ENCODE measurements at regions not wholly inside any gene's neighbourhood (a gene's known extent, or its start where the extent isn't known, plus 50 kb on each side); places are given as distances from the start of the nearest gene placed in this dataset.
"Not testable (repeated sequence)": the region's sequence is repeated elsewhere in the genome, so short reads cannot be mapped to it uniquely, and the experiment has no call there.

DNA sequence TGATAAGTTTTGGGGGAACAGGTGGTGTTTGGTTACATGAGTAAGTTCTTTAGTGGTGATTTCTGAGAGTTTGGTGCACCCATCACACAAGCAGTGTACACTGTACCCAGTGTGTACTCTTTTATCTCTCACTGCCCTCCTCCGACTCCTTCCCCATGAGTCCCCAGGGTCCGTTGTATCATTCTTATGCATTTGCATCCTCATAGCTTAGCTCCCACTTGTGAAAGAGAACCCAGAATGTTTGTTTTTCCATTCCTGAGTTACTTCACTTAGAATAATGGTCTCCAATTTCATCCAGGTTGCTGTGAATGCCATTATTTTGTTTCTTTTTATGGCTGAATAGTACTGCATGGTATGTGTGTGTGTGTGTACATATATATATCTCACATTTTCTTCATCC is 295.8 kb upstream of the GRAMD2B start:
- DNase-seq (ENCODE audit: low read depth in 3 of 3) = not testable (repeated sequence)

DNA sequence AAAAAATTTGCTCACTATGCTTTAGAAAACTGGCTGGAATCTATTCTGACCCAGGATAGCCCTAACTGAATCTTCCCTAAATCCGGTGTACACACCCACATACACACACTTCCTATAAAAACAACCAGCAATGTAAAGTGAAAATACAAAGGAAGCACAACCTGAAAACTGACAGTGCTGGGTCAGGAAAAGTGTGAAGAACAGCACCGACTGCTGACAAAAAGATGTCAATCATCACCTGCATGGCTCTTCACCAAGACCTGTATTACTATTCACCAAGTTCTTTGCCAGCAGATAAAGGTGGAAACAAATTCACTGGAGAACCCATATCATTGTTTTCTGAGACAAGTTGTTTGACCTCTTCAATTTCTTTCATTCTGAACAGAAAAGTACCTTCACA is 293.8 kb upstream of the GRAMD2B start:
- DNase-seq (ENCODE audit: low read depth in 3 of 3) = no peak

DNA sequence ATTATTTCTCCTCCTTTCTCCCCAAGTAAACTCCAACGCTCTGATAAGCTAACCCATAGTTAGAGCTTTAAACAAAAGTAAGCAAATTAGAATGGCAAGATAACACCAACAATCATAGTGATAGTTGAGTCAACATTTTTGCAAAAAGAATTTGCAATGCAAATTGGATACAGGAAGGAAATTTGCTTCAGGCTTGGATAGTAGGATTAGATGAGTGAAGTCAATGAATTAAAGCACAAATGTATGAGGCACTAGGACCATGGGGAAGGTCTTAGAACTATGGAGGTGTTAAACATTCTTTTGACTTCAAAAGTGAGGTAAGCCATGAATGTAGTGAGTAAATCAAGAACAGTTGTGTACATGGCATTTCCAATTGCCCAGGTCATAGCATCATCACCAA is 289.8 kb upstream of the GRAMD2B start:
- DNase-seq (ENCODE audit: low read depth in 3 of 3) = no peak

DNA sequence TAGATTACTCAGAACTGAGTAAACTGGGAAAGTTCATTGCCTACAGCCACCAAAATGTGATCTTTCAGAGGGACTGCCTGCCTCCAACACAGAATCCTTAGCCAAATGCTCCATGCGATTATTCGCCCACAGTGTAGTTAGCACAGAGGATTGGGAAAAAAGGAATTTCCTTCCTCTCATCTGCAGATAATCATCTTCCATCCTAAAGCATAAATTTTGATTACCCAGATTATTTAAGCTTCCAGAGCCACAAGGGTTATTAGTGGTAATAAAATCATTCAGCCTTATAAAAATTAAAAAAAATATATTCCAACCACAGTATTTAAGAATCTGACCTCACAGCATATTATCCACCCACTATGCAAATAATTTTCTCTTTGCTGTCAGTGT is 285.3 kb upstream of the GRAMD2B start:
- no peak for DNase-seq (ENCODE audit: low read depth in 3 of 3)

DNA sequence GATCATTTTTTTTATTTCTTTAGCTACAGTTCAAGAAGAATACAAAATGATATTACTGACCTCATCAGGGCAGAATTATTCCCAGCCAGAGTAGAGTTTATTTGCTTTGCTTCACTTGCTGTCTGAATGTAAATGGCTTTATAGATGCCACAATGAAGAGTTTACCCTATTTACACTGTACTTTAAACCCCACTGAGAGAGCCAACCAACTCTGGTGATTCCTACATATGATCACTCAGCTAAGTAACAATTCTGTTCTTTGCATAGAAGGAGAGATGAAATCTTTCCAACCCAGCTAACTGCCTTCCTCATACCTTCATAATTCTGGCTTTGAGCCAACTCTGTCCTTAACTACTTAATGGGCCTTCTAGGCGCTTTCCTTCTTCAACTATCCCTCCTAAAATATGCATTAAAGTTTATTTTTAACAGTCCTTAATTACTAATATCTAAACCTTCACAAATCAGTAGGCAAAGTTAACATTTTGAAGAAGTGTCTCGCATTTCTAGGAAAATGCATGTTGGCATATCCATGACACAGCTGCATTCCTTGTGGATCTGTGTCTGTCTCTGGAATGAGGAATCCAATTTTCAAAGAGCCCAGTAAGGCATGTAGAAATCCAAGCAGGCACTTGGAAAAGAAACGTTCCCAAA is 284.8 kb upstream of the GRAMD2B start:
- DNase-seq (ENCODE audit: low read depth in 3 of 3) = no peak

DNA sequence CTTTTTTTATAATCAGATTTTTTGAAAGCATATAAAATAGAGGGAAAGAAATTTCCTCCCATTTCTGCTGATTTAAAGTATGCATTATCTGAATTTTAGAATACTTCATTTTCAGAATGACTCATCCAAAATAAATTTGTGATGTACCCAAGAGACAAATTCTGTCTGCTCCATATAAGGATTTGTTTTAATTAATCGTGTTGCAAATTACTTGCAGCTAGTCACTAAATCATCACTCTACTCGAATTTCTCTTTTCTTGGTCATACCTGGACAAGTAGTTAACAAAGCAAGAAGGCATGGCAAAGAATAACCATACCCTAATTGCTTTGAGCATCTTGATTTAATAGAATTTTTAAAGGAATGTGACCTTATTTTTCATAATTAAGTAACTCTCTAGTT is 284.1 kb upstream of the GRAMD2B start:
- no peak for DNase-seq (ENCODE audit: low read depth in 3 of 3)

DNA sequence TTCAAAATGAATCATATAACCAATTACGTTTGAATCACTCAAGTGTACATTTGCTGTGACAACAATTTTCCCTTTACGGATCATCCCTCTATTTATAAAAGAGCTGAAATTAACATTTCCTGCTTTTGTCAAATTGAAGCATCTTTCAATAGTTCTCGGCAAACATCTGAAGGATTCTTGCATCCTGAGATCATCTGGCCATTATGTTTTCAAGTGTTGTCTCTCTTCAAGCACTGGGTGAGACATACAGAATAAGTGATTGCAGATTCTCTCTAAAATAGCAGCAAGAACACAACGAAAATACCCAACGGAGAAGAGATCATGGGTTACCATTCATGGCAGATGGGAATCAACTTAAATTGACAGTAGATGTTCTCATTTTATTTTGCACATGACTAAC is 283.4 kb upstream of the GRAMD2B start:
- no peak for DNase-seq (ENCODE audit: low read depth in 3 of 3)

DNA sequence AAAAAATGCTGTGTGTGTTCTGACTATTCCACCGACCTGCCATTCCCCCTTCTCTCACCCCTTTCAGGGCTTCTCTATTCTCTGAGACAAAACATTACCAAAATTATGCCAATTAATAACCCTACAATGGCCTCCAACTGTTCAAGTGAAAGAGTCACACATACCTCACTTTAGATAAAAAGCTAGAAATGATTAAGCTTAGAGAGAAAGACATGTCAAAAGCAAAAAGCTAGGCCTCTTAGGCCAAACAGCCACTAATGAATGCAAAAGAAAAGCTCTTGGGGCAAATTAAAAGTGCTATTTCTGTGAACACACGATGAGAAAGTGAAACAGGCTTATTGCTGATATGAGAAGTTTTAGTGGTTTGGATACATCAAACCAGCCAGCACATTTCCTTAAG is 279.6 kb upstream of the GRAMD2B start:
- DNase-seq (ENCODE audit: low read depth in 3 of 3) = no peak

DNA sequence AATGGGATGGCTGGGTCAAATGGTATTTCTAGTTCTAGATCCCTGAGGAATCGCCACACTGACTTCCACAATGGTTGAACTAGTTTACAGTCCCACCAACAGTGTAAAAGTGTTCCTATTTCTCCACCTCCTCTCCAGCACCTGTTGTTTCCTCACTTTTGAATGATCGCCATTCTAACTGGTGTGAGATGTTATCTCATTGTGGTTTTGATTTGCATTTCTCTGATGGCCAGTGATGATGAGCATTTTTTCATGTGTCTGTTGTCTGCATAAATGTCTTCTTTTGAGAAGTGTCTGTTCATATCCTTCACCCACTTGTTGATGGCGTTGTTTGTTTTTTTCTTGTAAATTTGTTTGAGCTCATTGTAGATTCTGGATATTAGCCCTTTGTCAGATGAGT is 272.9 kb upstream of the GRAMD2B start:
- DNase-seq (ENCODE audit: low read depth in 3 of 3) = not testable (repeated sequence)

DNA sequence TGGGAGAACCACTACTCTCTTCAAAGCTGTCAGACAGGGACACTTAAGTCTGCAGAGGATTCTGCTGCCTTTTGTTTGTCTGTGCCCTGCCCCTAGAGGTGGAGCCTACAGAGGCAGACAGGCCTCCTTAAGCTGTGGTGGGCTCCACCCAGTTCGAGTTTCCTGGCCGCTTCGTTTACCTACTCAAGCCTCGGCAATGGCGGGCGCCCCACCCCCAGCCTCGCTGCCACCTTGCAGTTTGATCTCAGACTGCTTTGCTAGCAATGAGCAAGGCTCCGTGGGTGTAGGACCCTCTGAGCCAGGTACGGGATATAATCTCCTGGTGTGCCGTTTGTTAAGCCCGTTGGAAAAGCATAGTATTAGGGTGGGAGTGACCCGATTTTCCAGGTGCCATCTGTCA is 267.9 kb upstream of the GRAMD2B start:
- DNase-seq (ENCODE audit: low read depth in 3 of 3) = not testable (repeated sequence)

DNA sequence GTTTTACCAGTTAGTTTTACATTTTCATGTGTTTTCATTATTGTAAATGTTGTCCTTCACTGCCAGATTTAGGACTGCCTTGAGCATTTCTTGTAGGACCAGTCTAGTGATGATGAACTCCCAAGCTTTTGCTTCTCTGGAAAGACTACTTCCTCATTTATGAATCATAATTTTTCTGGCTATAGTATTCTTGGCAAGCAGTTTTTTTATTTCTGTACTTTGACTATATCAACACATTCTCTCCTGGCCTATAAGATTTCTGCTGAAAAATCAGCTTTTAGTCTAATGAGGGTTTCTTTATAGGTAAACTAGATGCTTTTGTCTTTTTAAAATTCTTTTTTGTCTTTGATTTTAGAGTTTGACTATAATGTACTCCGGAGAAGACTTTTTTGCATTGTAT is 256.8 kb upstream of the GRAMD2B start:
- no peak for DNase-seq (ENCODE audit: low read depth in 3 of 3)

DNA sequence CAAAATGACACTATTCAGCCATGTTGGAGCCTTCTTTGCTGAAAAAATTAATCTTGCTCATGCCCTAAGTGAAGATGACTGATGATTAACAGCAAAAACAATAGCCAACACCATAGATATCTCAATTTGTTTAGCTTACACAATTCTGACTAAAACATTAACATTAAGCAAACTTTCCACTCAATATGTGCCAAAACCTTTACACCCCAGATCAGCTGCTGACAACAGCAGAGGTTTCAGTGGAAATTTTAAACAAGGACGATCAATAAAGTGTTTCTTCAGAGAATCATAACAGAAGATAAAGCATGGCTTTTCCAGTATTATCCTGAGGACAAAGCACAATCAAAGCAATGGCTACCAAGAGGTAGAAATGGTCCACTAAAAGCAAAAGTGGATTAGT is 254.4 kb upstream of the GRAMD2B start:
- no peak for DNase-seq (ENCODE audit: low read depth in 3 of 3)

DNA sequence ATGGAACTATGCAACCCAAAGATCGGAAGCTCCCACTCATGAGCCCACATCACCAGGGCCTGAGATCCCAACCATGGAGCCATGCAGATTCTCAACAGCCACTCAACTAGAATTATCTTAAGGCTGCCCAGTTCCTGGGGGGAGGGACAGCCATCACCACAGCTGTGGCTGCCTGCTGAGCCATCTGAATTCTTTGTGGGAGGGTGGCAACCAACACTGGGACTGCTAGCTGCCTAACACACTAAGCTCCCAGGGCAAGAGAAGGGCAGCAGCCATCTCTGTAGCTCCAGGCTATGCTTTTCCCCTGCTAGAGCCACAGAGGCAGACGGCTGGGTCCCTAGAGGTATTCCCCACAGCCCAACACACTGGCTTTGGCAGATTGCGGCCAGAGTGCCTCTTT is 251.3 kb upstream of the GRAMD2B start:
- DNase-seq (ENCODE audit: low read depth in 3 of 3) = no peak

DNA sequence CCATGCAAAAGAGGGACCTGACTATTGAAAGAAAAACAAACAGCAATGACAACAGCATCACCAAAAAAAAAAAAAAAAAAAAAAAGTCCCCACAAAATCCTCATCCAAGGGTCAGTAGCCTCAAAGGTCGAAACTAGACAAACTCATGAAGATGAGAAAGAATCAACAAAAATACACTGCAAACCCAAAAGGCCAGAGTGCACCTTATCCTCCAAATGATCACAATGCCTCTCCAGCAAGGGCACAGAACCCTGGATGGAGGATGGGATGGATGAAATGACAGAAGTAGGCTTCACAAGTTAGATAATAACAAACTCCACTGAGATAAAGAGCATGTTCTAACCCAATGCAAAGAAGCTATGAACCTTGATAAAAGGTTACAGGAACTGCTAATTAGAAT is 250.4 kb upstream of the GRAMD2B start:
- no peak for DNase-seq (ENCODE audit: low read depth in 3 of 3)

DNA sequence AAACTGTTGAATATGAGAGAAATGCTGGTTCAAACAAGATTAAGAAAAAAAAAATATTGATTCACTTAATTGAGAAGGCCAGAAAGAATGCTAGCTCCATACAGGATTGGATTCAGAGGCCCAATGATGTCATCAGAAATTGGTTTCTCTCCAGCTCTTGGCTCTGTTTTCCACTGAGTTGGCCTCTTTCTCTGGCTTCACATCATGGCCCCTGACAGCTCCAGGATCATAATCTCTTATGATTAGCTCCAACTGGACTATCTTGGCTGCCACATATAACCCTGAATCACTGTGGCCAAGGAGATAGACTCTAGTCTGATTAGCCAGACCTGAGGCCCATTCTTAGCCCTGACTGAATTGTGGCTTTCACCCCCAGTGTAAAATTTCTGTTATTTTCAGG is 244.7 kb upstream of the GRAMD2B start:
- no peak for DNase-seq (ENCODE audit: low read depth in 3 of 3)

DNA sequence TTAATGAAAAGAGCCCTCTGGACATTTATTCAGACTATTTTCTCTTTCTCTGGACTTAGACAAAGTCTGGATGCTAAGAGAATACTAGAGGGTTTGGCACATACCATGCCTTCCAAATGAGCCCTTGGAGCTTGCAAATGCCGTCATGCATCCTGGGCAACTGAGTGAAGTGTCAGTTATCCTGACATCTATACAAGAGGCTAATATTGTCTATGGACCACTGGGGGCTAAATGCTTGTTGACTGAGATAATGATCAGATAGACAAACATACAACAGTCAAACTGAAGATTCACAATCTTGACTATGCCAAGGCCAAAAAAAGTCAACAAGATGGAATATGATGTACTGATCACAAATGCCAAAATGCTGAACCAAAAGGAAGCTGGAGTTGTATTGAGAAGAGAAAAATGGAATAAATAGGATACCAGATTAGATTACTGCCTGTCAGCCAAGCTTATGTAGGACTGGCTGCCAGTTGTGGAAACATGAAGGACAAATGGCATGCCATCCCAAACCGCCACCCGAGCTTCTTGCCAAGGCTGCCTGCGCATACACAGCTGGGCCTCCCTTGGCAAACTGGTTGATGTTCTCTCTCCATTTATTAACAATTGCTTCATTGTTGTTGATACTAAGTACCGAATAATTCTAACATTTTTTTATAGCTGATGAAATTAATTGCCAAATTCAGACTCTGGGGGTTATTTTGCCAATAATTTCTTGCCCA is 240.1 kb upstream of the GRAMD2B start:
- DNase-seq (ENCODE audit: low read depth in 3 of 3) = no peak

DNA sequence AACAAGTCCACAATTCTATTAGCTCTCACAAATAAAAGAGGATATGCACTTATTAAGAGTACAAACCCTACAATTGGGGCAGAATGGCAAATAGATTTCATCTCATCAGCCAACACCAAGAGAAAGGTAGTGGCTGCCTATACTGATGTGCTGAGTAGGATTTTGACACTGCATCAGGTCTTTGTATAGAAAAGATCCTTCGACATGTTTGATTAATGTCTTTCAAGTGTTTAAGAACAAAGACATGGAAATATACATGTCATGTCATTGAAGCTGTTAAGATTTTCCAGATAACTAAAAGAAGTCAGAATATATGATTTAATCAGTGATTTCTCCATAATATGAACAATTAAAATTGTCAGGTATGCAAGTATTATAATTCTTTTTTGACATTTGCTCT is 238.7 kb upstream of the GRAMD2B start:
- no peak for DNase-seq (ENCODE audit: low read depth in 3 of 3)

DNA sequence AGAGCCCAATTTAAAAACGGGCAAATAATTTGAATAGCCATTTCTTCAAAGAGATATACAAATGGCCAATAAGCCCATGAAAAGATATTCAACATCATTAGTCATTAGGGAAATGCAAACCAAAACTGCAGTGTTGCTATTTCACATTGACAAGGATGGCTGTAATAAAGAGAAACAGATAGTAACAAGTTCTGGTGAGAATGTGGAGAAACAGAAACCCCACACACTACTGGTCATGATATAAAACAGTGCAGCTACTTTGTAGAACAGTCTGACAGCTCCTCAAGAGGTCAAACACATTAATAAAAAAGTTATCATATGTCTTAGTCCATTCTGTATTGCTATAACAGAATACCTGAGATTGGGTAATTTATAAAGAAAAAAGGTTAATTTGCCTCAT is 237.0 kb upstream of the GRAMD2B start:
- DNase-seq (ENCODE audit: low read depth in 3 of 3) = no peak

DNA sequence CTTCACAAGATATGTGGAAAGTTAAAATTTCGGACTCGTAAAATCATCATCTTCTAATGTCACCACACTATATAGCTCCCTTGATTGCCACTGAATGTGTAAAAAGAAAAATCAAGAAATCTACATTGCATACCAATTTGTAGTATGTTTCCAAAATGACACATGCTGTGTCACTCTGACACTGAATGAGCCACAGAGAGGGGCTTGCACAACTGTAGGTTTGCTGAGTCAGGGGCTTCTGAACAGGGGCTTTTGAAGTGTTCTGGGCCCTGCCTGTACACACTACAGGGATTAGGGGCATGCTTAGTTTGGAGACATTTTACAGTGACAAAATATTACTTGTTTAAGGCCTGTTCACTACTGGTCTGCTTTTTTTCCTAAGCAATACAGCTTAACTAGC is 234.4 kb upstream of the GRAMD2B start:
- no peak for DNase-seq (ENCODE audit: low read depth in 3 of 3)

DNA sequence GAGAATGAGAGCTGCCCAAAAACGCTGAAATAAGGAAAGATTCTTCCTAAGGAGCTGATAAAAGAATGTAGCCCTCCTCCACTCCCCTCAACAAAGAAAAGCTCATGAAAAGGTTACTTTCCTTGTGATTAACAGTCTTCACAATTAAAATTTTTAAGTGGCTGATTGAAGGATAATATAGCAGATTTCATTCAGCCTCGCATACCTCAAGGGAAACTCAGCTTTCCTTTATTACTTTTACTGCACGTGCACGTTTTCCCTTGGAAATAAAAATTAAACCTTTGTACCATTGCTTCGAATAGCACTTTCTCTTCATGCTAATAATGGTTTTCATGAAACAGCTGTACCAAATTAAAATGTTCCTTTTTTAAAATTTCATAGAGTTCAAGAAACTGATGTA is 234.0 kb upstream of the GRAMD2B start:
- DNase-seq (ENCODE audit: low read depth in 3 of 3) = no peak

DNA sequence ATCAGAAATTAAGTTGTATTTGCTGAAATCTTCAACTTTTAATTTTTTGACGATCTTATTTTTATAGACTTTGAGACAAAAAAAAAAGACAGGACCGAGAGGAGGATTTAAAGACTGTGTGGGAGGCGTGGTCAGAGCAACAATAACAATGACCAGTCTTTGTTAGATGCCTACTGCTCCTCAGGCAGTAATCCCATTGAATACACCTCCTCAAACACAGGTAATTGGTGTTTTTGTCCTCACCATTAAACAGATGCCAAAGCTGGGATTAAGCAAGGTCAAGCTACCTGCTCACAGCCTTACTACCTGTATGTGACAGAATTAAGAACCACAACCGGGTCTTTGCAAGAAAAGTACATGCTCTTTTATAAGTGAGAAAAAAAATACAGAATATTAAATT is 233.3 kb upstream of the GRAMD2B start:
- DNase-seq (ENCODE audit: low read depth in 3 of 3) = no peak

DNA sequence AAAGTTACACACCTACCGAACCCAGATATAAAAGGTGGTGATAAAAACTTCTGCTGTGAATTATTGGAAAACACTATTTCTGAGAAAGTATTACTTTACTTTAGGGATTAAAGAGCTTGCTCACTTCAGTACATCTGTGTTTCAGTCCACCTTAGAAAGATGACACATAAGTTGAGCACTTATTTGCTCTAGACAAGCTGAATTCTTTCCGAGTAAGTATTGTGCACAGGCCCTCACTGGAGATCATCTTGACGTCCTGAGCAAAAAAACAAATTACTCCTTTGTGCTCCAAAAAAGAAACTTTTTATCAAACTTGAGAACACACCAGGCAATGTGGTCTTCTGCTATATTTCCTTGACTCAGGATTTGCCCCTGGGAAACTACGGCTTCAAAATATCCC is 231.0 kb upstream of the GRAMD2B start:
- no peak for DNase-seq (ENCODE audit: low read depth in 3 of 3)

DNA sequence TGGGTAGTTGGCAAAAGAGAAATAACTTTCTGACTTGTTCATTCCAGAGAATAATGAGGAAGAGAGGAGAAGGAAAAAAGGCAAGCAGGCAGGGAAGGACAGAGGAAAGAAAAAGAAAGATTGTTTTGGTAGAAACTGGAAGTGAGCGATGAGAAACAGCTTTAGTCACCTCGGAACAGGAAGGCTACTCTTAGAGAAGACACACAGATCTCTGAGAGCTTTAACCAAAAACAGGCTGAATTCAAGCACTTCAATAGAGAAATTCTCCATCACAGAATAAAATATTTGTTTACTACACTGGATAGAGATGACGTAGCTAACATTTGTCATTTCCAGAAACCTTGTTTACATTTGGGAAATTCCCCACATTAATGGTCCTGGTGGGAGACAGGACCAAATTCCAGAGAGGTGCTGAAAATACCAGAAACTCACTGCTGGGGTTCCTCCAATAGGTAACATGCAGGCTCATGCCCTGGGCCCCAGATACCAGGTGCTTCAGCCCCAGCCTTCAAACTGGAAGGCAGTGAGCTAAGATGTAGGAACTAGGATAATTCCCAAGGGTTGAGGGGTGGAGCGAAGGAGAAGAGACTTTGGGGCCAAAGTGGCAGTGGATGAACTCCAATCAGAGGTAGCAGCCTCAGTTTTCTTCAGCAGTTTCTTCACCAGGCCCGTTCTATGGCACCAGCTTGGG is 227.7 kb upstream of the GRAMD2B start:
- DNase-seq (ENCODE audit: low read depth in 3 of 3) = no peak

Data from stimulated activated CD4-positive, alpha-beta T cell treated with anti-CD3 and anti-CD28 coated beads, TNF-alpha, amount 100 ng/mL, for 48 hours (primary cell).